Right lobe of liver (tissue), 4 donors: ENCODE measurements at regions not wholly inside any gene's neighbourhood (a gene's known extent, or its start where the extent isn't known, plus 50 kb on each side); places are given as distances from the start of the nearest gene placed in this dataset.

Experiments used
- CTCF ChIP-seq, 4 donors: fragments of 200-600 bp in 3 of 4; fragments of 450-650 bp in 1 of 4; IDR thresholded peaks; one replicate each; pipeline versions ENCODE4 v1.5.1 to v1.8.0; 2016 to 2022; ENCODE audit warnings: antibody characterized with exemption in 4 of 4, mild to moderate bottlenecking in 2 of 4
- POLR2A ChIP-seq: fragments of 450-650 bp; IDR thresholded peaks from one replicate; pipeline ENCODE4 v1.6.1; 2017; ENCODE audit warnings: antibody characterized with exemption, mild to moderate bottlenecking
- donor health status: DM: no; HTN: no; CAD: no.
- donor health status: DM: no; HTN: no; CAD: no.
- donor health status: DM: no; HTN: yes; CAD: no.

DNA sequence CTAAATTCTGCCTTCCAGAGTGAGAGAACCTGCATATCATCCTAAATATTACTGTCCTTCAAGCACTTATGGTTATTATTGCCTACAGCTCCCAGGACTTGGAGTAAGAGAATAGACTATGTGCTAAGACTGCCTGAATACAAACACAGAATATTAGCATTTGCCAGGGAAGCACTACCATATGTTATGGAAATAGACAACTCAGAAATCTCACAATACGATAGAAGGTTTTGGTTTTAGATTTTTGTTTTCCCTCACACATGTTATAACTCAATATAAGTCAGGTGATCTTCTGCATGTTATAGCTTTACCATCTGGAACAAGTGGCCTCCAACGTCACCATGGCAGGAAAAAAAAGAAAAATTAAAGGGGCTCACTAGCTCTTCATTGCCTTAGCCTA is 413.9 kb downstream of the LRRIQ3 start:
- TF ChIP-seq CTCF (IDR thresholded peaks at IDR 0.05) (no peak), POLR2A (no peak)
